SK-N-SH treated with all-trans-retinoic acid at 6 μM for 48 hours (cell line): ENCODE measurements at regions not wholly inside any gene's neighbourhood (a gene's known extent, or its start where the extent isn't known, plus 50 kb on each side); places are given as distances from the start of the nearest gene placed in this dataset.

ENCODE experiments used
- ATAC-seq: fragments of 200-7000 bp; cut with Tn5 transposase; 3 replicates; pipeline ENCODE4 v1.9.1; 2020; ENCODE audit warnings: mild to moderate bottlenecking, moderate library complexity
- ARNTL ChIP-seq: fragments of 450-650 bp; formaldehyde crosslinking; IDR thresholded peaks from 2 replicates; pipeline ENCODE4 v1.5.0; 2020; ENCODE audit warnings: low read depth, mild to moderate bottlenecking, moderate library complexity, borderline replicate concordance
- BACH2 ChIP-seq: fragments of 250-450 bp; sonication (Bioruptor Pico); IDR thresholded peaks from 2 replicates; pipeline ENCODE4 v1.9.0; 2021; ENCODE audit warnings: mild to moderate bottlenecking, borderline replicate concordance
- CREB5 ChIP-seq: fragments of 250-450 bp; sonication (Bioruptor Pico); IDR thresholded peaks from 2 replicates; pipeline ENCODE4 v1.5.1; 2020; ENCODE audit warnings: low read depth, mild to moderate bottlenecking, moderate library complexity
- CSDC2 ChIP-seq: fragments of 250-450 bp; sonication (Bioruptor Pico); IDR thresholded peaks from 2 replicates; pipeline ENCODE4 v1.5.0; 2020; ENCODE audit warnings: mild to moderate bottlenecking, moderate library complexity
- CSRNP3 ChIP-seq: fragments of 250-450 bp; sonication (Bioruptor Pico); IDR thresholded peaks from 2 replicates; pipeline ENCODE4 v1.5.1; 2021; ENCODE audit warnings: mild to moderate bottlenecking, moderate library complexity
- GLIS3 ChIP-seq: fragments of 250-450 bp; sonication (Bioruptor Pico); IDR thresholded peaks from 2 replicates; pipeline ENCODE4 v1.5.0; 2020; ENCODE audit warnings: mild to moderate bottlenecking, moderate library complexity
- ISL1 ChIP-seq: fragments of 250-450 bp; sonication (Bioruptor Pico); IDR thresholded peaks from 2 replicates; pipeline ENCODE4 v2.1.2; 2022; ENCODE audit warnings: mild to moderate bottlenecking, moderate library complexity
- OSR1 ChIP-seq: fragments of 250-450 bp; sonication (Bioruptor Pico); IDR thresholded peaks from 2 replicates; pipeline ENCODE4 v1.8.0; 2022; ENCODE audit warnings: moderate library complexity, mild to moderate bottlenecking, inconsistent platforms
- POU6F1 ChIP-seq: fragments of 250-450 bp; sonication (Bioruptor Pico); IDR thresholded peaks from 2 replicates; pipeline ENCODE4 v1.8.0; 2021; ENCODE audit warnings: low read depth, mild to moderate bottlenecking, moderate library complexity, borderline replicate concordance
- RARB ChIP-seq: fragments of 250-450 bp; sonication (Bioruptor Pico); IDR thresholded peaks from 2 replicates; pipeline ENCODE4 v1.8.0; 2021; ENCODE audit warnings: mild to moderate bottlenecking, moderate library complexity
- SNAI2 ChIP-seq: fragments of 250-450 bp; sonication (Bioruptor Pico); IDR thresholded peaks from 2 replicates; pipeline ENCODE4 v1.5.0; 2020; ENCODE audit warnings: mild to moderate bottlenecking, moderate library complexity
- TCF4 ChIP-seq: fragments of 250-450 bp; sonication (Bioruptor Pico); IDR thresholded peaks from 2 replicates; pipeline ENCODE4 v1.8.0; 2021; ENCODE audit warnings: mild to moderate bottlenecking, moderate library complexity, borderline replicate concordance
- ZFP3 ChIP-seq: fragments of 250-450 bp; sonication (Bioruptor Pico); IDR thresholded peaks from 2 replicates; pipeline ENCODE4 v1.5.0; 2020; ENCODE audit warnings: mild to moderate bottlenecking, moderate library complexity
- ZFP30 ChIP-seq: fragments of 450-650 bp; formaldehyde crosslinking; IDR thresholded peaks from 2 replicates; pipeline ENCODE4 v1.5.0; 2022; ENCODE audit warnings: mild to moderate bottlenecking, moderate library complexity
- ZNF565 ChIP-seq: fragments of 450-650 bp; formaldehyde crosslinking; conservative IDR thresholded peaks from 2 replicates; pipeline ENCODE4 v1.5.0; 2020; ENCODE audit warnings: low read depth, mild to moderate bottlenecking, moderate library complexity
- ZNF70 ChIP-seq: fragments of 450-650 bp; formaldehyde crosslinking; IDR thresholded peaks from 2 replicates; pipeline ENCODE4 v1.5.0; 2020; ENCODE audit warnings: mild to moderate bottlenecking, moderate library complexity
- ZNF8 ChIP-seq: fragments of 450-650 bp; formaldehyde crosslinking; IDR thresholded peaks from 2 replicates; pipeline ENCODE4 v1.5.0; 2020; ENCODE audit warnings: mild to moderate bottlenecking, moderate library complexity
- TF ChIP-seq, protein P1 (sequence below): fragments of 250-450 bp; sonication (Bioruptor Pico); IDR thresholded peaks from 2 replicates; pipeline ENCODE4 v1.8.0; 2020; ENCODE audit warnings: mild to moderate bottlenecking, moderate library complexity, borderline replicate concordance

GRCh38 chr2:48888066-48888465 is 132.5 kb upstream of the LHCGR start (continued):
- TF ChIP-seq ZFP3 (CRISPR knock-in tag), result no peak
- TF ChIP-seq CSDC2 (CRISPR knock-in tag), result no peak
- TF ChIP-seq CSRNP3 (CRISPR knock-in tag), result no peak

- ATAC-seq, result no peak
- TF ChIP-seq ZFP3 (CRISPR knock-in tag), result no peak
- TF ChIP-seq OSR1 (CRISPR knock-in tag), result no peak
- TF ChIP-seq RARB (CRISPR knock-in tag), result no peak
- TF ChIP-seq ARNTL, result no peak
- no peak for TF ChIP-seq ZNF70 (CRISPR knock-in tag)
- TF ChIP-seq CREB5, result no peak
- TF ChIP-seq, protein P1, sequence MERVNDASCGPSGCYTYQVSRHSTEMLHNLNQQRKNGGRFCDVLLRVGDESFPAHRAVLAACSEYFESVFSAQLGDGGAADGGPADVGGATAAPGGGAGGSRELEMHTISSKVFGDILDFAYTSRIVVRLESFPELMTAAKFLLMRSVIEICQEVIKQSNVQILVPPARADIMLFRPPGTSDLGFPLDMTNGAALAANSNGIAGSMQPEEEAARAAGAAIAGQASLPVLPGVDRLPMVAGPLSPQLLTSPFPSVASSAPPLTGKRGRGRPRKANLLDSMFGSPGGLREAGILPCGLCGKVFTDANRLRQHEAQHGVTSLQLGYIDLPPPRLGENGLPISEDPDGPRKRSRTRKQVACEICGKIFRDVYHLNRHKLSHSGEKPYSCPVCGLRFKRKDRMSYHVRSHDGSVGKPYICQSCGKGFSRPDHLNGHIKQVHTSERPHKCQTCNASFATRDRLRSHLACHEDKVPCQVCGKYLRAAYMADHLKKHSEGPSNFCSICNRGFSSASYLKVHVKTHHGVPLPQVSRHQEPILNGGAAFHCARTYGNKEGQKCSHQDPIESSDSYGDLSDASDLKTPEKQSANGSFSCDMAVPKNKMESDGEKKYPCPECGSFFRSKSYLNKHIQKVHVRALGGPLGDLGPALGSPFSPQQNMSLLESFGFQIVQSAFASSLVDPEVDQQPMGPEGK (CRISPR knock-in tag), result no peak
- TF ChIP-seq SNAI2 (CRISPR knock-in tag), result no peak
Measured at GRCh38 chr2:48886919-48887318, 131.4 kb upstream of the LHCGR start.

- TF ChIP-seq ZFP3 (CRISPR knock-in tag) (no peak), ZFP30 (no peak), ZNF70 (CRISPR knock-in tag) (no peak), CREB5 (no peak), ISL1 (CRISPR knock-in tag) (no peak)
- TF ChIP-seq, all 23 proteins: peak for 0
- no peak for ATAC-seq
Measured at GRCh38 chr2:48885841-48886240, 130.3 kb upstream of the LHCGR start.

- no peak for TF ChIP-seq ZFP30
- no peak for TF ChIP-seq OSR1 (CRISPR knock-in tag)
- TF ChIP-seq, protein P1 (CRISPR knock-in tag), result no peak
- no peak for TF ChIP-seq ZNF8 (CRISPR knock-in tag)
- no peak for TF ChIP-seq ZNF565 (CRISPR knock-in tag)
- no peak for TF ChIP-seq BACH2 (CRISPR knock-in tag)
- TF ChIP-seq ZNF70 (CRISPR knock-in tag), result no peak
- ATAC-seq, result no peak
Measured at GRCh38 chr2:48883661-48884060, 128.1 kb upstream of the LHCGR start.

DNA sequence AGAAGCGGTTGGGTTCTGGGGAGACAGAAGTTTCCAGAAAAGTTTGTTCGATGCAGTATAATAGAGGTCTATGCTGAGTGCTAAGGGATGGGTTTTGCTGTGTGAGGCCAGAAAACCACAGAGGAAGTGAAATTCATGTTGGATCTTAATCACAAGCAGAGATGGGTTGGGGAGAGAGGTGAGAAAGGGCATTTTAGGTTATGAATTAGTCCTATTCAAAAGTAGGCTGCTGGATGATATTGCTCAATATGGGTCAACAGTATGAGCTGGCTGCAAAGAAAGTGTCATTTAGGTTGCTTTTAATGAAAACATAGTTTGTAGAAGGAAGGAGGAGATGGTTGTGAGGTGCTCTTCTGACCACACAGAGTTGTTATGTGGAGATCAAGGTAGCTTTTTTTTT is 118.8 kb upstream of the LHCGR start:
- no peak for ATAC-seq
- TF ChIP-seq POU6F1 (CRISPR knock-in tag), result no peak
- TF ChIP-seq TCF4 (CRISPR knock-in tag), result no peak
- TF ChIP-seq, protein P1 (CRISPR knock-in tag), result no peak
- no peak for TF ChIP-seq BACH2 (CRISPR knock-in tag)
- TF ChIP-seq ZFP3 (CRISPR knock-in tag), result no peak
- TF ChIP-seq GLIS3, result no peak
- TF ChIP-seq CSRNP3 (CRISPR knock-in tag), result no peak
- TF ChIP-seq SNAI2 (CRISPR knock-in tag), result no peak
- no peak for TF ChIP-seq ZNF70 (CRISPR knock-in tag)
- TF ChIP-seq ZNF8 (CRISPR knock-in tag), result no peak
- TF ChIP-seq CREB5, result no peak
- no peak for TF ChIP-seq ARNTL
- no peak for TF ChIP-seq ZFP30
